Spinal cord (tissue), 9 donors: ENCODE measurements at regions not wholly inside any gene's neighbourhood (a gene's known extent, or its start where the extent isn't known, plus 50 kb on each side); places are given as distances from the start of the nearest gene placed in this dataset.

Source experiments
- DNase-seq, 6 donors: peaks; one replicate each; pipeline versions ENCODE4 v3.0.0 to v3.0.0-alpha.2; 2013 to 2015; ENCODE audit warnings: low spot score in 6 of 6, low read depth in 4 of 6
- H3K27ac ChIP-seq: one replicate; pipeline ENCODE4 v1.5.1; 2013; ENCODE audit warnings: low read depth, low read length, control low read depth
- H3K27me3 ChIP-seq: one replicate; pipeline ENCODE4 v1.6.1; 2013; ENCODE audit warnings: low read length; ENCODE audit not compliant: control insufficient read depth, insufficient read depth
- H3K36me3 ChIP-seq: one replicate; pipeline ENCODE4 v1.6.1; 2013; ENCODE audit warnings: low read length; ENCODE audit not compliant: control insufficient read depth, insufficient read depth
- H3K4me1 ChIP-seq: one replicate; pipeline ENCODE4 v1.6.1; 2013; ENCODE audit warnings: low read length; ENCODE audit not compliant: control insufficient read depth, insufficient read depth
- H3K4me3 ChIP-seq: one replicate; pipeline ENCODE4 v1.5.1; 2013; ENCODE audit warnings: low read depth, low read length, control low read depth
- H3K9me3 ChIP-seq: one replicate; pipeline ENCODE4 v1.6.1; 2013; ENCODE audit warnings: low read length; ENCODE audit not compliant: control insufficient read depth, insufficient read depth
- WGBS: methylation state at CpG from one replicate; pipeline ENCODE4 v1.1.5; 2013; ENCODE audit warnings: missing lambda C conversion rate; ENCODE audit not compliant: insufficient coverage; 5-methylcytosine and 5-hydroxymethylcytosine counted together
- donor health status: healthy.

DNA sequence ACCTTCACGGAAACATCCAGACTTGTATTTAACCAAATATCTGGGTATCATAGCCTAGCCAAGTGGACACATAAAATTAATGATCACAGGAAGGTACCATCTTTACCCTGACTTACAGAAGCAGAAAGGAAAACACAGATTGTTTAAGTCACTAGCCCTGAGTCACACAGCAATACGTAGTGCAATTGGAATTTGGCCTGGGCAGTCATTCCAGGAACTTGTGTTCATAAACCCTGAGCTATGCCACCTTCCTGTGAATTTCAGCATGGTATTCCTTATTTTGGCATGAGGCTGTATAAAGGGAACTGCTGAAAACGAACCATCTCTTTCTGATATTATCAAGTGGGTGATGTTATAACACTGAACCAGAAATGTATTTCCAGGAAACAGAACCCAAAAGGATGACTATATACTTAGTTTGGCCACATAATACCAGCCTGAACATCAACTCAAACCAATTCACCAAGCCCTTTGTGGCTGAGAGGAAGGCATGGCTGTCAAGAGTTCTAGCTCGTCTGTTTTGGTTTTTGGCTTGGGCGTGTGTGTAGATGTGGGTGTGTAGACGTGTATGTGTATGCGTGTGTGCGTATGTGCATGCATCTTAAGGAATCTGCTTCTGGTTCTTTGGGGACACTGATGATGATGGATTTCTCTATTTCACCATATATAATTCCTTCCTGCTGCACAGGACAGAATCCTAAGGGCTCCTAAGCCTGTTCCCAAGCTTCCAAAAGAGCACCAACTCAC, 533.4 kb upstream of the ID2 start:
- no peaks in the 10 kb centered on the region for H3K36me3 ChIP-seq
- no peaks in the 10 kb centered on the region for H3K9me3 ChIP-seq
- no peaks in the 10 kb centered on the region for H3K27me3 ChIP-seq
- no peaks in the 10 kb centered on the region for H3K4me1 ChIP-seq
- 94% methylated on average over 2 of the region's 8 CpGs for WGBS
- H3K27ac ChIP-seq, result no peak overlapping the region
- H3K4me3 ChIP-seq, result no peak overlapping the region
- no peak for DNase-seq

DNA sequence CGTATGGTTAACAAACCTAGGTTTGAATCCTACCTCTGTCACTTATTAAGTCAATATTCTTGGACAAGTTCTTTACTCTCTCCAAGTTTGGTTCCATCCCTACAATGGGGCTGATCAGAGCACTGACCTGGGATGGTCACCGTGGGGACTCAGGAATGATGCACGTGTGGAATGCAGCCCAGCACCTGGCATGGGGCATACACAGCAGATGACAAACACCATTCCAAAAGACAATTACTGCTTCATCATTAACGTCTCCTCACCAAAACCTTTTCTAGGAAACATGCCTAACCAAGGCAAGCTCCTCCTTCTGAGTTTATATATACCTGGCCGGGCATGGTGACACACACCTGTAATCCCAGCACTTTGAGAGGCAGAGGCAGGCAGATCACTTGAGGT, 532.9 kb upstream of the ID2 start:
- no peaks in the 10 kb centered on the region for H3K9me3 ChIP-seq
- H3K4me3 ChIP-seq, result no peak overlapping the region
- no peaks in the 10 kb centered on the region for H3K27me3 ChIP-seq
- no peaks in the 10 kb centered on the region for H3K36me3 ChIP-seq
- no peak overlapping the region for H3K27ac ChIP-seq
- WGBS, result 96% methylated on average over 5 of the region's 5 CpGs
- H3K4me1 ChIP-seq, result no peaks in the 10 kb centered on the region
- DNase-seq, result no peak

- DNase-seq, result no peak
- Histone ChIP-seq H3K36me3 (no peaks in the 10 kb centered on the region), H3K27ac (no peak overlapping the region), H3K9me3 (no peaks in the 10 kb centered on the region), H3K4me1 (no peaks in the 10 kb centered on the region), H3K4me3 (no peak overlapping the region), H3K27me3 (no peaks in the 10 kb centered on the region)
- WGBS, result 80% methylated on average over 9 of the region's 9 CpGs
Measured at GRCh38 chr2:8149985-8150539, 531.8 kb upstream of the ID2 start.

GRCh38 chr2:8151888-8152287, 530.0 kb upstream of the ID2 start:
- Histone ChIP-seq H3K4me1 (no peaks in the 10 kb centered on the region), H3K9me3 (no peaks in the 10 kb centered on the region), H3K27ac (no peak overlapping the region), H3K36me3 (no peaks in the 10 kb centered on the region), H3K27me3 (no peaks in the 10 kb centered on the region), H3K4me3 (no peak overlapping the region)
- no peak for DNase-seq
- WGBS, result 96% methylated on average over 2 of the region's 2 CpGs

GRCh38 chr2:8152392-8153257, 529.2 kb upstream of the ID2 start:
- H3K27me3 ChIP-seq, result no peaks in the 10 kb centered on the region
- no peak for DNase-seq

DNA sequence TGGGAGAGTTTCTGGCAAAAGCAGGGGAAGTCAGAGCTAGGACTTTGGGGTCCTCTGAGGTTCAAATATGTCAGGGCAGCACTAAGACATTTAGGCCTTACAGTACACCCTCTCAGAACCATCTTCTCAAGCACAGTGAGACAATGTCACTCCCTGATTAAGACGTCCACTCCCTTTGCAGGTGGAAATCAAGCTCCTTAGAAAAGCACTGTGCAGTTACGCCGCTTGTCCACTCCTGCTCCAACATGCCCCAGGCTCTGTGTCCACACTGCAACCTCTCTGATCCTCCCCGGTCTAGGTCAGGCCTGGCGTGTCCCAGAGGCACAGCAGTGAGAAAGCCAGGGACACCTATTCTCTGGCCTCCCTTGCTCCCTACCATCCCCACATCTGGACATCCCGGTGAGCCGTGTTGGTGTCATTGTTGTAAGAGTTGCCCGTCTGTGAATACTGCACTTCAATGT, 528.6 kb upstream of the ID2 start:
- 96% methylated on average over 5 of the region's 8 CpGs for WGBS
- H3K27me3 ChIP-seq, result no peaks in the 10 kb centered on the region
- H3K27ac ChIP-seq, result no peak overlapping the region
- H3K9me3 ChIP-seq, result no peaks in the 10 kb centered on the region
- no peak overlapping the region for H3K4me3 ChIP-seq
- H3K4me1 ChIP-seq, result no peaks in the 10 kb centered on the region
- H3K36me3 ChIP-seq, result no peaks in the 10 kb centered on the region
- no peak for DNase-seq

More at GRCh38 chr2:8152392-8153257, 529.2 kb upstream of the ID2 start:
- 91% methylated on average over 11 of the region's 11 CpGs for WGBS
- H3K27ac ChIP-seq, result no peak overlapping the region
- no peaks in the 10 kb centered on the region for H3K4me1 ChIP-seq
- no peaks in the 10 kb centered on the region for H3K9me3 ChIP-seq
- H3K4me3 ChIP-seq, result no peak overlapping the region
- H3K36me3 ChIP-seq, result no peaks in the 10 kb centered on the region

DNA sequence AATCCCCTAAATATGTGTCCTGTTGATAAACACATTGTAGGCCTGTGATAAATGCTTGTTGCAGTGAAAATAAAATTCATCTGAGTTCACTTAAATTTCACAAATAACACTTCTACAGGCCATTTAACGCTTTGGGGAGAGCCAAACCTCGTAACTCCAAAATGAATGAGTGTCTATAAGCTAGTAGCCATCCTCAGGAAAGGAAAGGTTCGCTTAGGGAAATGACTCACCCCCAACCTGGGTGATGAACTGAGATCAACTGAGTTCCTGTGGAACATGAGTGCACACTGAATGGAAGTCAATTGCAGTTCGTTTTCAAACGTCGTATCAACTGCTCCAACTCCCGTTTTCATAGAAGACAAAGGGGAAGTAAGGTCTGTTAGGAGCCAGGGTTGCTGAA, 527.6 kb upstream of the ID2 start:
- Histone ChIP-seq H3K9me3 (no peaks in the 10 kb centered on the region), H3K27me3 (no peaks in the 10 kb centered on the region), H3K27ac (no peak overlapping the region), H3K4me1 (no peaks in the 10 kb centered on the region), H3K4me3 (no peak overlapping the region), H3K36me3 (no peaks in the 10 kb centered on the region)
- DNase-seq, result no peak
- WGBS, result 95% methylated on average over 2 of the region's 7 CpGs

- no peak for DNase-seq
- WGBS, result 95% methylated on average over 3 of the region's 6 CpGs
- H3K27me3 ChIP-seq, result no peaks in the 10 kb centered on the region
- no peaks in the 10 kb centered on the region for H3K4me1 ChIP-seq
- H3K27ac ChIP-seq, result no peak overlapping the region
- H3K36me3 ChIP-seq, result no peaks in the 10 kb centered on the region
- no peak overlapping the region for H3K4me3 ChIP-seq
- no peaks in the 10 kb centered on the region for H3K9me3 ChIP-seq
Measured at GRCh38 chr2:8154936-8155335, 526.9 kb upstream of the ID2 start.

- peaks cover 6% of the 10 kb centered on the region for H3K4me1 ChIP-seq
- H3K27me3 ChIP-seq, result no peaks in the 10 kb centered on the region
- H3K4me3 ChIP-seq, result no peak overlapping the region
- WGBS, result 52% methylated on average over 6 of the region's 17 CpGs
- no peaks in the 10 kb centered on the region for H3K36me3 ChIP-seq
- H3K9me3 ChIP-seq, result no peaks in the 10 kb centered on the region
- DNase-seq, result peak in 2 of 6 donors; percentile 47 to 75
- H3K27ac ChIP-seq, result no peak overlapping the region
Measured at GRCh38 chr2:8157621-8158430, 524.0 kb upstream of the ID2 start.
